ENCODE measurements at regions not wholly inside any gene's neighbourhood (a gene's known extent, or its start where the extent isn't known, plus 50 kb on each side); places are given as distances from the start of the nearest gene placed in this dataset.

GRCh38 chr10:124194199-124194824 lies 100.9 kb upstream of the CHST15 start:
- H3K4me2 ChIP-seq (ENCODE audit: low read depth, low read length), result no peak overlapping the region
- ChIA-PET CTCF (no interaction called here), POLR2A (ENCODE audit: unreplicated experiment) (no interaction called here)
- no peaks in the 10 kb centered on the region for H3K27me3 ChIP-seq (ENCODE audit: control insufficient read depth, insufficient read depth, low read length)
- no peaks in the 10 kb centered on the region for H3K9me1 ChIP-seq (ENCODE audit: insufficient read depth, low read length)
- H3K14ac ChIP-seq (replicated peaks; ENCODE audit: low read depth, low read length), result no peak overlapping the region
- intact Hi-C loops (cut with micrococcal nuclease) (no loop called here), in situ Hi-C loops (cut with MboI; ENCODE audit: low sequenced_read_pairs) (no loop called here), dilution Hi-C loops (cut with HindIII; ENCODE audit: low sequenced_read_pairs, unreplicated experiment) (no loop called here)
- H3K4me3 ChIP-seq (ENCODE audit: insufficient read depth, low read depth, low read length), result no peak overlapping the region
- H3K4ac ChIP-seq (ENCODE audit: low read depth, low read length), result no peak overlapping the region
- H4K20me1 ChIP-seq (ENCODE audit: insufficient read depth, low read length), result no peaks in the 10 kb centered on the region
- H2BK120ac ChIP-seq (ENCODE audit: low read depth, low read length), result no peak overlapping the region
- H3K56ac ChIP-seq (ENCODE audit: extremely low read depth, insufficient read depth, low read length), result no peak overlapping the region
- TF ChIP-seq CEBPB (IDR thresholded peaks at IDR 0.05; ENCODE audit: low read depth, low read length), result no peak
- no peak for TF ChIP-seq MXI1 (IDR thresholded peaks at IDR 0.05; ENCODE audit: borderline replicate concordance, low read depth, low read length)
- no peak for TF ChIP-seq MAFK (IDR thresholded peaks at IDR 0.05; ENCODE audit: low read depth, low read length)
- TF ChIP-seq MAZ (IDR thresholded peaks at IDR 0.05; ENCODE audit: borderline replicate concordance, low read depth, low read length), result no peak
- TF ChIP-seq CTCF (conservative IDR thresholded peaks at IDR 0.05; ENCODE audit: low read depth, low read length), result no peak
- TF ChIP-seq POLR2A (IDR thresholded peaks at IDR 0.05; ENCODE audit: low read depth, low read length), result no peak
- no peak for TF ChIP-seq USF2 (IDR thresholded peaks at IDR 0.05; ENCODE audit: low read depth, low read length)
- TF ChIP-seq RAD21 (IDR thresholded peaks at IDR 0.05; ENCODE audit: low read length), result no peak
- no peak for TF ChIP-seq RCOR1 (IDR thresholded peaks at IDR 0.05; ENCODE audit: insufficient replicate concordance, low read length)
- TF ChIP-seq NFE2L2 (IDR thresholded peaks at IDR 0.05; ENCODE audit: low read depth, low read length), result no peak
- TF ChIP-seq FOS (IDR thresholded peaks at IDR 0.05; ENCODE audit: low read depth, low read length), result no peak
- TF ChIP-seq SMC3 (IDR thresholded peaks at IDR 0.05; ENCODE audit: low read depth, low read length), result no peak
- no peak overlapping the region for H4K8ac ChIP-seq (ENCODE audit: low read depth in 2 of 2, low read length in 2 of 2)
- peaks cover 3% of the 10 kb centered on the region; the same call in 1 of the 2 replicates for H3K9me3 ChIP-seq (ENCODE audit: control insufficient read depth, insufficient read depth, low read length)
- no peak overlapping the region for H2BK5ac ChIP-seq (ENCODE audit: low read depth, low read length, poor library complexity, severe bottlenecking)
- no peak overlapping the region for H3K18ac ChIP-seq (ENCODE audit: low read depth, low read length)
- no peak overlapping the region for H3K9ac ChIP-seq (ENCODE audit: low read depth, low read length)
- no peak overlapping the region for H3K27ac ChIP-seq (ENCODE audit: insufficient read depth, low read length)
- H3K79me1 ChIP-seq (ENCODE audit: low read depth in 1 of 2, low read length in 2 of 2), result no peaks in the 10 kb centered on the region
- H2AK5ac ChIP-seq (ENCODE audit: low read depth, low read length), result no peak overlapping the region
- no TSS peak for BruUV-seq (replicated peaks)
- no peak overlapping the region for H3K23ac ChIP-seq (ENCODE audit: low read depth, low read length)
- H3K36me3 ChIP-seq (ENCODE audit: control insufficient read depth, insufficient read depth, low read length), result no peaks in the 10 kb centered on the region
- H2AK9ac ChIP-seq (replicated peaks; ENCODE audit: low read depth, low read length, poor library complexity), result no peak overlapping the region
- WGBS, 2 experiments (ENCODE audit: extremely low coverage in 2 of 2, insufficient read length in 1 of 2), result no CpG with 5 or more reads among the region's 2 CpGs
- ATAC-seq (ENCODE audit: low read depth) (no peak), DNase-seq (no peak)
- no peak overlapping the region for H4K91ac ChIP-seq (ENCODE audit: insufficient read depth, low read depth, low read length)
- no peak overlapping the region for H2BK20ac ChIP-seq (ENCODE audit: low read depth, low read length)
- no peaks in the 10 kb centered on the region for H3K4me1 ChIP-seq (ENCODE audit: control insufficient read depth, insufficient read depth, low read length)
- H2AFZ ChIP-seq (replicated peaks; ENCODE audit: low read length, poor library complexity), result peak overlapping the region; percentile 11
- no peak overlapping the region for H4K5ac ChIP-seq (ENCODE audit: low read depth, low read length)
- no peak overlapping the region for H2BK15ac ChIP-seq (ENCODE audit: low read depth, low read length)
